ENCODE measurements at regions not wholly inside any gene's neighbourhood (a gene's known extent, or its start where the extent isn't known, plus 50 kb on each side); places are given as distances from the start of the nearest gene placed in this dataset.

DNA sequence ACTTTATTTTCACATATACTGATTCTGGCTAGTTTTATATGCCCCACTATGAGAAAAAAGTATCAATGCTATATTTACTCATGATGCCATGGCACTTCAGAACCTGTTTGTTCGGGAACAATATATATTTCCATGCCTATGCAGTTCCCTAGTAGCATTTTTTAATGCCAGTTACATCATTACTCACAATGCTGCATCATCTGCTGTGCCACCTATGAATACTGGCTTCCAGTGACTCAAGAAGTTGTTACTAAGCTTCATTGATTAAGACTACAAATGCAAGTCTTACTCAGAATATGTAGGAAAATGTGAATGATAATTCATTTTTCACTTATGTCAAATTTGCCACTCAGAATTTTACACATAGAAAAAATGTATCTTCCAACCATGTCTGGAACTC lies 97.9 kb downstream of the MAFB start:
- in situ Hi-C loops (cut with MboI; ENCODE audit: low sequenced_read_pairs): no loop called here

DNA sequence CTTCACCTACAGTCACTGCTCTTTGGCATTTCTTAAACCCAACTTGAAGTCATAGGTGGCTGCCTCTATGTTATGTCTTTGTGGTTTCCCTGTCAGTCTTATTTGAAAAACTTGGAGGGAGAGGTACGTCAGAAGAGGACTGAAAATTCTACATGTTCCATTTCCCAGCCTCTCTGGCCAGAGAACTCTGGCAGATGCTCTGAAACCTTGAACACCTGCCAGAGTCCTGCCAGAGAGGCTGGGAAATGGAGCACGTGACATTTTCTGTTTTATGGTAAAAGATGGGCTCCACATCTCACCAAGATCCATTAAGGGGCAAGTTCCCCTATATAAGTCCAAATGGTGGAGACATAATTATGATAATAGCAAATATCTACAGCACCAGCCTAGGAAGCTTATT lies 99.5 kb downstream of the MAFB start:
- in situ Hi-C loops (cut with MboI; ENCODE audit: low sequenced_read_pairs): no loop called here

DNA sequence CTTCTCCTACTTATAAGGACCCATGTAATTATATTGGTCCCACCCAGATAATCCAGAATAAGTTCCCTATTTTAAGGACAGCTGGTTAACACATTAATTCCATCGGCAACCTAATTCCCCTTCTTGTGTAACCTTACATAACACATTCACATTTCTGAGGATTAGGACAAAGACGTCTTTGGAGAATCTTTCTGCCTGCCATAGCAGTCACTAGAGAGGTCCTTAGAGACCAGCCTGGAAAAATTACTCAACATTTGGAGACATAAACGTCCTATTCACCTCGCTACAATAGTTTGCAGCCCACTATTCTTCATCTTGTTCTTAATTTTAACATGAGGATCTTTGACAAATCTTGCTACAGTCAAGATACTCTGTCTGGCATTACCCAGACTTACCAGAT lies 100.1 kb downstream of the MAFB start:
- in situ Hi-C loops (cut with MboI; ENCODE audit: low sequenced_read_pairs): no loop called here

DNA sequence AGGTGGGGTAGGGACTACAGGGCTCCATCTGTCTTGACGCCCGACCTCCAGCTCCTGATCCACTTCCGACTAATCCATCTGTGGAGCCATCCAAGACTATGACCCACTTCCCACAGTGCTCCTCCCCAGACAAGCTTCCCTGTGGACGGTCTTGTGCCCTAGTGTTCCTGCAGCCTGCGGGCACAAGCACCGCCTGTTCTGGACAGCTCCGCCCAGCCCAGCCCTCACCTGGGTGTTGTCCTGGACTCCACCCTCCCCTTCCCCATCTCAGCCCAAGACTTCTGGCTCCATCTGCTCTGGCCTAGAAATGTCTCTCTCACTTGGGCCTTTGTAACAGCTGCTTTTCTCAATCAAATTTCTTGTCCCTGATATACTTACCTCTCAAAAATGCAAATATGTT lies 102.0 kb downstream of the MAFB start:
- in situ Hi-C loops (cut with MboI; ENCODE audit: low sequenced_read_pairs): no loop called here

DNA sequence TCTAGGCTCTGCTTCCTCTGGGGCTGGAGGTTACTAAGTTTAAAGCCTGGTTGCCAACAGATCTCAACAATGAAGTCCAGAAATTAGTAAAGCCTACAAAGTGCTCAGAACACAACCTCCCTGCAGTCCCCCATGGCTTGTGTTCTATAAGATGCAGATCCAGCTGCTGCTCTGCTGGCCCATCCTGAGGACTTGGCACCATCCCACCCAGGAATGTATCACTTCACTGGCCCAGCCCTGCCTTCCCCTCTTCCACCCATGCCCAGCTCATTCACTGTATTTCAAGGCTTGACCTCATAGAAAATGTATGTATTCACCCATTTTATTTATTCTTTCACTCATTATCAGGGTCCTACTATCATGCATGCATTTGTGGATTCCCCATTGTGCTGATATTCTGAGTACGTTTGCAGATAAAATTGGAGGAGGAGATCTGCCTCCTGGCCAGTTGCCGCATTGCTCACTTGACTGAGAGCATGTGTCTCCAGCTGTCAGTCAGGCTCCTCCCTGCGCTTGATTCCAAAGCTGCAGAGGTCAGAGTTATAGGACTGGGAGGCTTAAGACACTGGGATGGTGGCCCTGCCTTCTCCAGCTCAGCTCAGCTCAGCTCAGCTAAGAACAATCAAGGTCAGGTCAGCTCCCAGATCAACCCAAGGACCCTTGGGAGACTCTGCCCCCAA lies 104.8 kb downstream of the MAFB start:
- in situ Hi-C loops (cut with MboI; ENCODE audit: low sequenced_read_pairs): no loop called here

DNA sequence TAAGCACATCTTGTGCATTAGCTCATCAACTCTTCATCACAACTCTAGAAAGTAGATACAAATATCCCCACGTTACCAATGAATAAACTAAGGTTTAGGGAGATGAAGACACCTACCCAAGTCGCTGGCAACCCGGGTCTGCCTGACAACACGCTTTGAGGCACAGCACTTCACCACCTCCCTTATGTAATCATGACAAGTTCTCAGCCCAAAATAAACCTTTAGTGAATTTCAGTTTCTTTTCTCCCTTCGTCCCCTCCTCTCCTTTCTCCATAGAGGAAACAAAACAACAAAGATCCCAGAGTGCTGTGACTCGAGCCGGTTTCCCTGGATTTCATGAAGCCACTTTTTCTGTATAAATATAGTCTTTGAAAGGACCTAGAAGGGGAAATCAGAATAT lies 105.4 kb downstream of the MAFB start:
- in situ Hi-C loops (cut with MboI; ENCODE audit: low sequenced_read_pairs): no loop called here

DNA sequence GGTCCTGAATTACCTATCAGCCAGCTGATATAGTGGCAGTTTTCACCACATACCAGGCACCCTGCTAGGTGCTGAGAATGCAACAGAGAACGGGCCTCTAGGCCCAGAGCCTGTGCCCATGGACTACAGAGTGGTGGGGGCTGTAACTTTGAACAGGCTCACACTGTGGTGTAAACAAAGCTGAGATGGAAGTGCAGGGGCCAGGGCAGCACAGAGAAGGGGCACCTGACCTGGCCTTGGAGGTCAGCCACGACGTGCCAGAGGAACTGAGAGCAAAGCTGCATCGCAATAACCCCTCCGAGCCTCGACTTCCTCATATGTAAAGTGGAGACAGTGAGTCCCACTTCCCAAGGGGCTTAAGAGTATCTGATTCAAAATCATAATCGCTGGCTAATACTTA lies 105.8 kb downstream of the MAFB start:
- in situ Hi-C loops (cut with MboI; ENCODE audit: low sequenced_read_pairs): no loop called here

DNA sequence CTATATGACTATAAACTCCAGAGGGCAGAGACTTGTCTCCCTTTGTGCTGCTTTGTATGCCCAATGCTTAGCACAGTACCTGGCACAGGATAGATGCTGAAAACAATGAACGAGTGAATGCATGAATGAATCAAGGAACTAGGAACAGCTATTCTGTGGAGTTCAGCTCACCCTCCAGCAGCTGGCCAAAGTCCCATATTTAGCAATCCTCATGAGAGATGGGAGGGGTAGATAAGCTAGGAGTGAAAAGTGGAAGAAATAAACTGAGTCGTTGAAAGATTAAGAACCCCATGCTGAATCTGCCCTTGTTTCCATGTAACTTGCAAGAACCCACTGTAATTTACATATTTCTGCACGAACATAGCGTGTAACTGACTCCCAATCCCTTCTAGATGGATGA lies 106.5 kb downstream of the MAFB start:
- in situ Hi-C loops (cut with MboI; ENCODE audit: low sequenced_read_pairs): no loop called here

DNA sequence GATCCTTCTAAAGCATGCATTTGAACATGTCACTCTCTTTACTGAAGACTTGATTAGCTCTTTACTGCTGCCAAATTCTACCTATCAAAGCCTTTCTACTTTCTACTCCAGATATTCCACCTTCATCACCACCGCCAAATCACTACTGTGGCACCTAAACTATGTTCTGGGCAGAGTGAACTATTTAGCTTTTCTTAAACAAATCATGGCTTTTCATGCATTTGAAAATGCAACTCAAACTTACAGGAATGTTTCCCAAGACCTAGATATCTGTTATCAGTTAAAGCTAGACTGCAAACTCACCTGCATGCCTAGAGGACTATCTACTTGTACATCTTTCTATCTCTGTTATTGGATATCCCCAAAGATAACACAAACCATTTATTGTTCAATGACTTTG lies 109.3 kb downstream of the MAFB start:
- in situ Hi-C loops (cut with MboI; ENCODE audit: low sequenced_read_pairs): no loop called here

- in situ Hi-C loops (cut with MboI; ENCODE audit: low sequenced_read_pairs): no loop called here
Observed at GRCh38 chr20:40578961-40579360, 110.1 kb downstream of the MAFB start.

DNA sequence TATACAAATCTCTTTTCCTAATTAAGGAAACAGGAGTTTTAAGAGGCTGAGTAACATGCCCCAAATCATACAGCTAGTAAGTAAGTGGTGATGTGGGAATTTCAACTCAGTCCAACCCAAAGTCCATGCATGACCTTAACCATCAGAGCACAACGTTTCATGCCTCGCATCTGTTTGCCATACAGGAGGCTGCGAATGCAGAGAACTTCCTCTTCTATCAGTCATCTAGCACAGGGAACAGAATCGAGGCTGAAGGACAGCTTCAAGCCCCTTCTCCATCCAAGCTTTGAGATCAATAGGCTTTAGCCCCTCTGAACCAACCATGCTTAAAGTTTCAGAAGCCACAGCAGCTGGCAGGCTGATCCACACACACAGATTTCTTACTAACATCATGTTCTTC lies 113.2 kb downstream of the MAFB start:
- in situ Hi-C loops (cut with MboI; ENCODE audit: low sequenced_read_pairs): no loop called here

DNA sequence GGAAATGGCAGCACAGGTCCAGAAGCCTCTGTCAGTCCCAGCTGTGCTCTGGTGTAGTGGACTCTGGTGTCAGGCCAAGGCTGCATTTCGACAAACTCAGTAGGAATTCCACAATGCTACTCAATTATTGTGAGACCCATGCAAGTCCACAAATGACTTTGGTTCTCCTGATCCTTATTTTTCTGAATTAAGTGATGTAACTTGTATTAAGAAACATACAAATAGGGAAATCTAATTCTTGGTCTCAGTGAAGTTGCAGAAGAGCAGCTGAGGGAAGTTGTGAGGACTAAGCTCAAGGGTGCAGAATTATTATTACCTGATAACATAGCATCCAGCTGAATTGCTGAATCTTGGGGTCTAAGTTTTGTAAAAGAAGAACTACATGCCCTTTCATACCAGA lies 116.8 kb downstream of the MAFB start:
- in situ Hi-C loops (cut with MboI; ENCODE audit: low sequenced_read_pairs): no loop called here

- in situ Hi-C loops (cut with MboI; ENCODE audit: low sequenced_read_pairs): no loop called here
Observed at GRCh38 chr20:40571639-40572038, 117.4 kb downstream of the MAFB start.

GRCh38 chr20:40568200-40568599 lies 120.8 kb downstream of the MAFB start:
- in situ Hi-C loops (cut with MboI; ENCODE audit: low sequenced_read_pairs): no loop called here

- in situ Hi-C loops (cut with MboI; ENCODE audit: low sequenced_read_pairs): no loop called here
Observed at GRCh38 chr20:40565682-40566040, 123.4 kb downstream of the MAFB start.

GRCh38 chr20:40565001-40565681 lies 123.9 kb downstream of the MAFB start:
- in situ Hi-C loops (cut with MboI; ENCODE audit: low sequenced_read_pairs): no loop called here

GRCh38 chr20:40563296-40563950 lies 125.6 kb downstream of the MAFB start:
- in situ Hi-C loops (cut with MboI; ENCODE audit: low sequenced_read_pairs): no loop called here

DNA sequence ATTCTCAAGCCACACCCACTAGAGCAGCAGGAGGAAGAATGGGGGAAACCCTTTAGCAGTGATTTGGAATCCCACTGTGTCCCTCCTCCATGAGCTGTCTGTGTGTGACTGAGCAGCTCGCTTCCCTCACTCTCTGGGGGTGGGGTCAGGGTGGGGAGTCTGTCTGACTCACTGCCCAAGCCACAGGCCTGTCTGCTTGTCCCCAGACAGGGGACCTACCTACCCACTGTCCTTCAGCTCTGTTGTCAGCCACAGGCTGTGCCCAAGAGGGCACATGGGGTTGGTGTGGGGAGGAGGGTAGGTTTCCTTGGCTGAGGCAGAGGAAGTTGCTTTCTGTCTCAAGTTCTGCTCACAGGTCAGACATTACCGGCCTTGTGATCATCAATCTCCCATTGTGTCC lies 127.0 kb downstream of the MAFB start:
- in situ Hi-C loops (cut with MboI; ENCODE audit: low sequenced_read_pairs): no loop called here

GRCh38 chr20:40561187-40561586 lies 127.8 kb downstream of the MAFB start:
- in situ Hi-C loops (cut with MboI; ENCODE audit: low sequenced_read_pairs): no loop called here

DNA sequence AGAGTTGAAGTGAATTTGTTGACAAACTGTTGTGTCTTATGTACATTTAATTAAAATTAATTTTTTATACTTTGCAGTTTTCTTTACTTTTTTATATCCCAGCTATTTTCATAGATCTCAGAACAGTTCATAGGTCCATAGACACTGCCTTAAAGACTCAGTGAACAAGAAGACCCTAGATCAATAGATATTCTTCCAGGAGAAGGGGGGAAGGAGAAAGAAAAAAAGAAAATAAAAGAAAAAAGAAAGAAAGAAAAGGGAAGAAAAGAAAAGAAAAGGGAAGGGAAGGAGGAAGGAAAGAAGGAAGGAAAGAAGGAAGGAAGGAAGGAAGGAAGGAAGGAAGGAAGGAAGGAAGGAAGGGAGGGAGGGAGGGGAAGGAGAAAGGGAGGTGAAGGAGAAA lies 130.8 kb downstream of the MAFB start:
- in situ Hi-C loops (cut with MboI; ENCODE audit: low sequenced_read_pairs): no loop called here

DNA sequence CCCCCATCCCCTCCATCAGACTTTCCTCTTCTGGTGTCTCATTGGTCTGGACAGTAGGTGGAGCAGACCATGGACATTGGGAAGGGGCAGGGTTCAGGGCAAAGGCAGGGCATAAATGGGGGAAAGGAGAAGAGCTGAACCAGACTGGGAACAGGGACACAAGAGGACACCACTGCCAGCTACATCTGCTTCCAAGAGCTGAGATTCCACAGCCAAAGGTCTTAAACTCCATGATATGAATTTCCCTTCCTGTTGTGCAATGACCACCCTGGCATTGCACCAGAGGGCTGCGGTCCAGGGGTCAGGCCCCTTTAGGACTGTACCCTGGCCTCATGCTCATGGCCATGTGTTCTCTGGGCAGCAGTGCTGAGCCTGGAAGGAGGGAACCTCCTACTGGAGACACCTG lies 137.9 kb downstream of the MAFB start:
- in situ Hi-C loops (cut with MboI; ENCODE audit: low sequenced_read_pairs): no loop called here

GRCh38 chr20:40547483-40548091 lies 141.4 kb downstream of the MAFB start:
- in situ Hi-C loops (cut with MboI; ENCODE audit: low sequenced_read_pairs): no loop called here
